ENCODE measurements at regions not wholly inside any gene's neighbourhood (a gene's known extent, or its start where the extent isn't known, plus 50 kb on each side); places are given as distances from the start of the nearest gene placed in this dataset.

DNA sequence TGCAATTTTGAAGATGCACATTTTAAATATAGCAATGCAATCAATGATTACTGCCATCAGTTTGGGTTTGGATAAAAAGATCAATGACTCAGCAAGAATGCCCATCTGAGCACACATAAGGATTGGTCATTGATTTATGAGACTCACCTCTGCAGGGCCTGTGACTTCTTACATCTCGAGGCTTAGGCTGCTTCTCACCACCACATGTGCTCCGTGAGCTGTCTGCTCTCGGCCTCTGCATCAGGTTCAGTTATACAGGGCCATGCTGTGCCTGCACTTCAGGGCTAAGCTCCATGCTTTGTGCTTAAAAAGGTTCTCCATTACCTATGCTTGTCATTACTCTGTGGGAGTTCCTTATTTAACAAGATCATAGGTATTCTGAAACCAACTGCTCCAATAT, 887.5 kb downstream of the DIPK2A start:
- H3K27me3 ChIP-seq (ENCODE audit: insufficient read depth, low read depth, low read length) = no peaks in the 10 kb centered on the region
- no peaks in the 10 kb centered on the region for H3K9me3 ChIP-seq (ENCODE audit: low read length)
- H3K79me2 ChIP-seq (replicated peaks; ENCODE audit: insufficient read depth, low read length) = no peaks in the 10 kb centered on the region
- H3K9me2 ChIP-seq (ENCODE audit: insufficient read depth, low read length) = no peaks in the 10 kb centered on the region
- H3K4me2 ChIP-seq (ENCODE audit: low read length) = no peak overlapping the region
- H2AFZ ChIP-seq (ENCODE audit: low read depth, low read length) = no peak overlapping the region
- no peaks in the 10 kb centered on the region for H3K36me3 ChIP-seq (ENCODE audit: insufficient read depth, low read length)
- no peaks in the 10 kb centered on the region for H4K20me1 ChIP-seq (ENCODE audit: insufficient read depth)
- no peaks in the 10 kb centered on the region for H3F3A ChIP-seq (ENCODE audit: insufficient read depth, low read length, poor library complexity, severe bottlenecking)
- no peak overlapping the region for H3K27ac ChIP-seq (ENCODE audit: low read length)
- no peak overlapping the region for H3K4me3 ChIP-seq (ENCODE audit: low read length)
- TF ChIP-seq, protein P1, sequence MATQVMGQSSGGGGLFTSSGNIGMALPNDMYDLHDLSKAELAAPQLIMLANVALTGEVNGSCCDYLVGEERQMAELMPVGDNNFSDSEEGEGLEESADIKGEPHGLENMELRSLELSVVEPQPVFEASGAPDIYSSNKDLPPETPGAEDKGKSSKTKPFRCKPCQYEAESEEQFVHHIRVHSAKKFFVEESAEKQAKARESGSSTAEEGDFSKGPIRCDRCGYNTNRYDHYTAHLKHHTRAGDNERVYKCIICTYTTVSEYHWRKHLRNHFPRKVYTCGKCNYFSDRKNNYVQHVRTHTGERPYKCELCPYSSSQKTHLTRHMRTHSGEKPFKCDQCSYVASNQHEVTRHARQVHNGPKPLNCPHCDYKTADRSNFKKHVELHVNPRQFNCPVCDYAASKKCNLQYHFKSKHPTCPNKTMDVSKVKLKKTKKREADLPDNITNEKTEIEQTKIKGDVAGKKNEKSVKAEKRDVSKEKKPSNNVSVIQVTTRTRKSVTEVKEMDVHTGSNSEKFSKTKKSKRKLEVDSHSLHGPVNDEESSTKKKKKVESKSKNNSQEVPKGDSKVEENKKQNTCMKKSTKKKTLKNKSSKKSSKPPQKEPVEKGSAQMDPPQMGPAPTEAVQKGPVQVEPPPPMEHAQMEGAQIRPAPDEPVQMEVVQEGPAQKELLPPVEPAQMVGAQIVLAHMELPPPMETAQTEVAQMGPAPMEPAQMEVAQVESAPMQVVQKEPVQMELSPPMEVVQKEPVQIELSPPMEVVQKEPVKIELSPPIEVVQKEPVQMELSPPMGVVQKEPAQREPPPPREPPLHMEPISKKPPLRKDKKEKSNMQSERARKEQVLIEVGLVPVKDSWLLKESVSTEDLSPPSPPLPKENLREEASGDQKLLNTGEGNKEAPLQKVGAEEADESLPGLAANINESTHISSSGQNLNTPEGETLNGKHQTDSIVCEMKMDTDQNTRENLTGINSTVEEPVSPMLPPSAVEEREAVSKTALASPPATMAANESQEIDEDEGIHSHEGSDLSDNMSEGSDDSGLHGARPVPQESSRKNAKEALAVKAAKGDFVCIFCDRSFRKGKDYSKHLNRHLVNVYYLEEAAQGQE (IDR thresholded peaks at IDR 0.05; ENCODE audit: borderline replicate concordance) = no peak
- no peak for TF ChIP-seq TAF1 (IDR thresholded peaks at IDR 0.05; ENCODE audit: low read depth)
- TF ChIP-seq SMC3 (conservative IDR thresholded peaks at IDR 0.05; ENCODE audit: poor library complexity) = no peak
- peak; percentile 69 for TF ChIP-seq POLR2AphosphoS5 (IDR thresholded peaks at IDR 0.05)
- TF ChIP-seq, protein P2, sequence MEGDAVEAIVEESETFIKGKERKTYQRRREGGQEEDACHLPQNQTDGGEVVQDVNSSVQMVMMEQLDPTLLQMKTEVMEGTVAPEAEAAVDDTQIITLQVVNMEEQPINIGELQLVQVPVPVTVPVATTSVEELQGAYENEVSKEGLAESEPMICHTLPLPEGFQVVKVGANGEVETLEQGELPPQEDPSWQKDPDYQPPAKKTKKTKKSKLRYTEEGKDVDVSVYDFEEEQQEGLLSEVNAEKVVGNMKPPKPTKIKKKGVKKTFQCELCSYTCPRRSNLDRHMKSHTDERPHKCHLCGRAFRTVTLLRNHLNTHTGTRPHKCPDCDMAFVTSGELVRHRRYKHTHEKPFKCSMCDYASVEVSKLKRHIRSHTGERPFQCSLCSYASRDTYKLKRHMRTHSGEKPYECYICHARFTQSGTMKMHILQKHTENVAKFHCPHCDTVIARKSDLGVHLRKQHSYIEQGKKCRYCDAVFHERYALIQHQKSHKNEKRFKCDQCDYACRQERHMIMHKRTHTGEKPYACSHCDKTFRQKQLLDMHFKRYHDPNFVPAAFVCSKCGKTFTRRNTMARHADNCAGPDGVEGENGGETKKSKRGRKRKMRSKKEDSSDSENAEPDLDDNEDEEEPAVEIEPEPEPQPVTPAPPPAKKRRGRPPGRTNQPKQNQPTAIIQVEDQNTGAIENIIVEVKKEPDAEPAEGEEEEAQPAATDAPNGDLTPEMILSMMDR (IDR thresholded peaks at IDR 0.05; ENCODE audit: poor library complexity, severe bottlenecking) = no peak
- no peak for TF ChIP-seq EZH2 (IDR thresholded peaks at IDR 0.05; ENCODE audit: borderline replicate concordance, insufficient read depth, low read length, poor library complexity, severe bottlenecking)
- TF ChIP-seq MXI1 (conservative IDR thresholded peaks at IDR 0.05; ENCODE audit: poor library complexity, severe bottlenecking) = no peak
- no peak for TF ChIP-seq RAD21 (conservative IDR thresholded peaks at IDR 0.05)
- TF ChIP-seq EP300 (conservative IDR thresholded peaks at IDR 0.05; ENCODE audit: poor library complexity, severe bottlenecking) = peak; percentile 11
- H3K9ac ChIP-seq (ENCODE audit: low read length) = no peak overlapping the region

DNA sequence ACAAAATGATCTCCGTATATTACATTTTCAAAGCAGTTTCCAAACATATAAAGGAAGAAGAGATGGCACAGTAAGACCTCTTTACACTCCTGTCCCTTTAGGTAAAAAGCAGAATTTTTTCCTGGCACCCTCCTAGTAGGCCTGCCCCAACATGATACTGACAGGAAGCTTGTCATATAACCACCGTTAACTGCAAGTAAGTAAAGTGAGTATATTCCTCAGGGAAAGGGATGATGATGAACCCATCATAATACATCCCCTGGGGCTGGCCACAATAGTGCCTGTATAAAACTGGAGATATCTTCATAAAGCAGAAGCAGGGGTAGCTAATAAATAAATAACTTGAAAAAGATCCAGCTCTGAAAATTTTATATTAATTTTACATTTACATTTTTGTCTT, 893.0 kb downstream of the DIPK2A start:
- H3F3A ChIP-seq (ENCODE audit: insufficient read depth, low read length, poor library complexity, severe bottlenecking) = peaks cover 3% of the 10 kb centered on the region
- H3K4me2 ChIP-seq (ENCODE audit: low read length) = no peak overlapping the region
- no peaks in the 10 kb centered on the region for H3K36me3 ChIP-seq (ENCODE audit: insufficient read depth, low read length)
- H4K20me1 ChIP-seq (ENCODE audit: insufficient read depth) = no peaks in the 10 kb centered on the region
- no peak overlapping the region for H3K4me3 ChIP-seq (ENCODE audit: low read length)
- no peak overlapping the region for H2AFZ ChIP-seq (ENCODE audit: low read depth, low read length)
- H3K9me3 ChIP-seq (ENCODE audit: low read length) = no peaks in the 10 kb centered on the region
- no peaks in the 10 kb centered on the region for H3K27me3 ChIP-seq (ENCODE audit: insufficient read depth, low read depth, low read length)
- no peaks in the 10 kb centered on the region for H3K79me2 ChIP-seq (replicated peaks; ENCODE audit: insufficient read depth, low read length)
- H3K9ac ChIP-seq (ENCODE audit: low read length) = no peak overlapping the region
- no peak for TF ChIP-seq SMC3 (conservative IDR thresholded peaks at IDR 0.05; ENCODE audit: poor library complexity)
- no peak for TF ChIP-seq EP300 (conservative IDR thresholded peaks at IDR 0.05; ENCODE audit: poor library complexity, severe bottlenecking)
- TF ChIP-seq EZH2 (IDR thresholded peaks at IDR 0.05; ENCODE audit: borderline replicate concordance, insufficient read depth, low read length, poor library complexity, severe bottlenecking) = no peak
- no peak for TF ChIP-seq MXI1 (conservative IDR thresholded peaks at IDR 0.05; ENCODE audit: poor library complexity, severe bottlenecking)
- no peak for TF ChIP-seq TAF1 (IDR thresholded peaks at IDR 0.05; ENCODE audit: low read depth)
- TF ChIP-seq POLR2AphosphoS5 (IDR thresholded peaks at IDR 0.05) = no peak
- TF ChIP-seq RAD21 (conservative IDR thresholded peaks at IDR 0.05) = no peak
- TF ChIP-seq, protein P2 (IDR thresholded peaks at IDR 0.05; ENCODE audit: poor library complexity, severe bottlenecking) = no peak
- TF ChIP-seq, protein P1 (IDR thresholded peaks at IDR 0.05; ENCODE audit: borderline replicate concordance) = no peak
- no peak overlapping the region for H3K27ac ChIP-seq (ENCODE audit: low read length)
- H3K9me2 ChIP-seq (ENCODE audit: insufficient read depth, low read length) = no peaks in the 10 kb centered on the region
